Loucy (cell line): ENCODE measurements at regions not wholly inside any gene's neighbourhood (a gene's known extent, or its start where the extent isn't known, plus 50 kb on each side); places are given as distances from the start of the nearest gene placed in this dataset.

ENCODE experiments used
- CTCF ChIP-seq: fragments of 200-600 bp; sonication (generic); conservative IDR thresholded peaks from 2 replicates; pipeline ENCODE4 v1.5.1; 2014; ENCODE audit warnings: mild to moderate bottlenecking, antibody characterized with exemption, low read length
- EZH2phosphoT487 ChIP-seq: fragments of 200-600 bp; IDR thresholded peaks from 2 replicates; pipeline ENCODE4 v1.6.1; 2018; ENCODE audit warnings: antibody characterized with exemption, mild to moderate bottlenecking, moderate library complexity, borderline replicate concordance

- TF ChIP-seq CTCF (no peak), EZH2phosphoT487 (no peak)
Measured at GRCh38 chr2:30046396-30046795, 100.4 kb upstream of the YPEL5 start.
